SJSA1 (cell line): ENCODE measurements at regions not wholly inside any gene's neighbourhood (a gene's known extent, or its start where the extent isn't known, plus 50 kb on each side); places are given as distances from the start of the nearest gene placed in this dataset.

Experiments used
- DNase-seq, 2 experiments: peaks; one replicate each; pipeline ENCODE4 v3.0.0-alpha.2; 2015 to 2020; ENCODE audit warnings: low spot score in 2 of 2, low read depth in 1 of 2
- H3K27ac ChIP-seq: fragments of 250-450 bp; sonication (Bioruptor Pico); 2 replicates; pipeline ENCODE4 v1.5.1; 2020; ENCODE audit warnings: mild to moderate bottlenecking, moderate library complexity
- H3K27me3 ChIP-seq: fragments of 250-450 bp; sonication (Bioruptor Pico); replicated peaks from 2 replicates; pipeline ENCODE4 v1.5.1; 2020; ENCODE audit warnings: mild to moderate bottlenecking, moderate library complexity
- H3K36me3 ChIP-seq: fragments of 250-450 bp; sonication (Bioruptor Pico); 2 replicates; pipeline ENCODE4 v1.5.1; 2020; ENCODE audit warnings: mild to moderate bottlenecking
- H3K4me1 ChIP-seq: fragments of 250-450 bp; sonication (Bioruptor Pico); replicated peaks from 2 replicates; pipeline ENCODE4 v1.6.1; 2021; ENCODE audit warnings: mild to moderate bottlenecking
- H3K4me3 ChIP-seq: fragments of 250-450 bp; sonication (Bioruptor Pico); 2 replicates; pipeline ENCODE4 v1.5.1; 2020; ENCODE audit warnings: mild to moderate bottlenecking
- H3K9me3 ChIP-seq: fragments of 250-450 bp; sonication (Bioruptor Pico); replicated peaks from 2 replicates; pipeline ENCODE4 v1.5.1; 2020; ENCODE audit warnings: mild to moderate bottlenecking

DNA sequence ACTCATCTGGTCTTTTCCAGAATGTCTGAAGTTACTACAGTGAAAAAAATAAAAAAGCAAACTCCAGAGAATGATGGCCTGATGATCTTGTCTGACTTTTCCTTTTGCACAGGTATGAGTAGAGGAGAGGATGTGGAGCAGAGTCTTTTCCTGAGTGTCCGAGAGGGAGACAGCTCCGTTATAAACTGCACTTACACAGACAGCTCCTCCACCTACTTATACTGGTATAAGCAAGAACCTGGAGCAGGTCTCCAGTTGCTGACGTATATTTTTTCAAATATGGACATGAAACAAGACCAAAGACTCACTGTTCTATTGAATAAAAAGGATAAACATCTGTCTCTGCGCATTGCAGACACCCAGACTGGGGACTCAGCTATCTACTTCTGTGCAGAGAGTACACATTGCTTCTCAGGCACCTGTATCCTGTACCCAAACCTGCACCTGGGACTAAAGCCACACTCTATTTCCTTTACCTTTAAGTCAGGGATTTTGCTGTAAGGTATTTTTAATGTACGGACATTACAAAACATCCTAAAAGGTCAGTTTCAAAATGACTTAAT lies 75.8 kb upstream of the OR4E1 start:
- no peak overlapping the region for H3K4me3 ChIP-seq
- no peak overlapping the region for H3K27ac ChIP-seq
- H3K4me1 ChIP-seq: no peaks in the 10 kb centered on the region
- no peak for DNase-seq
- peaks cover 3% of the 10 kb centered on the region; the same call in 1 of the 2 replicates for H3K27me3 ChIP-seq
- H3K36me3 ChIP-seq: no peaks in the 10 kb centered on the region
- no peaks in the 10 kb centered on the region for H3K9me3 ChIP-seq

GRCh38 chr14:21748869-21749303 lies 75.3 kb upstream of the OR4E1 start:
- Histone ChIP-seq H3K27me3 (peaks cover 7% of the 10 kb centered on the region), H3K27ac (no peak overlapping the region), H3K9me3 (no peaks in the 10 kb centered on the region), H3K4me1 (no peaks in the 10 kb centered on the region), H3K36me3 (no peaks in the 10 kb centered on the region), H3K4me3 (no peak overlapping the region)
- DNase-seq: peak in 1 of 2 experiments; percentile 10

DNA sequence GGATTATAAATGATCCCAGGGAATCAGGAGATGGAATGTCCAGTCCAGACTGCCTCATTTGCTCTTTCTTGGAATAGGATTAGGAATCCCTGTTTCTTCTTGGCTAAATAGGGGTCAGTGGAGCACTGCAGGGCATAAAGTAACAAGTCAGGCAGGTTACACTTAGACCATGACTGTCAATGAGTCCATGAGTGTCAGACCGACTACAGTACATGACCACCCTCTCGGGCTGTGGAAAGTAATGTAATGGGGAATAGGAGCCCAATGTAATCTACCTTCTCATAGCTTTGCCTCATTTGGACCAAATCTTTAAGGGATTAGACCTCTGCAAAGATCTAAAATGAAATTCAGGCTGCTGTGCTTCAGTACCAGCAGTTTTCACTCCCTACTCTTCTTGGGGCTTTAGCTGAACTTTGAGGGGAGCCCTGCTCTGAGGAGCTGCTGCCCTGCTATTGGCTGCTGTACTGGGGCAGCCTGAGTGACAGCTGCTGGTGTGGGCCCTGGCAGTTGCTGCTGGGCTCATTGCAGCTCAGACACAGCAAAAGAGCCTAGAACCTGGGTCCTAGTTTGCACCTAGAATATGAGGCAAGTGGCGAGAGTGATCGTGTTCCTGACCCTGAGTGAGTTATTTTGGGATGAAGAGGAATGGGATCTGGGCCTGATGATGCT lies 62.2 kb upstream of the OR4E1 start:
- DNase-seq: no peak
- peaks cover 14% of the 10 kb centered on the region for H3K27me3 ChIP-seq
- H3K4me3 ChIP-seq: no peak overlapping the region
- H3K36me3 ChIP-seq: no peaks in the 10 kb centered on the region
- H3K9me3 ChIP-seq: no peaks in the 10 kb centered on the region
- no peak overlapping the region for H3K27ac ChIP-seq
- no peaks in the 10 kb centered on the region for H3K4me1 ChIP-seq

DNA sequence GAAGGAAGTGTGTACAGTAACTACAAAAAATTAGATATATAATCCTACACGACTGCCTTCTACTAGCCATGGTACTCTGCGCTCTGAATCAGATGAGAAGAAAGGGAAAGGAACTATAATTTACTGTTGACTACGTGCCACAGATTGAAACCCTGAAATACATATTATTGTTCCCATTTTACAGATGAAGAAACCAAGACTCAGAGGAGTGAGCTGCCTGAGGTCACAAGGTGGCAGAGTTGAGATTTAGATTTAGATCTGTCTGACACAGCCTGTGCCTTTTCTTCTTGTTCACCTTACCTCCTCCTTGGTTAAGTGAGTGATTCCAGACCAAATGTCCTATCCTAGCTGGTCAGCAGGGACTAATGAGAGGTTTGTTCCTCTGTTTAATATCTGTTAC lies 61.6 kb upstream of the OR4E1 start:
- no peak for DNase-seq
- no peaks in the 10 kb centered on the region for H3K36me3 ChIP-seq
- H3K4me1 ChIP-seq: no peaks in the 10 kb centered on the region
- H3K9me3 ChIP-seq: no peaks in the 10 kb centered on the region
- no peak overlapping the region for H3K27ac ChIP-seq
- peaks cover 14% of the 10 kb centered on the region for H3K27me3 ChIP-seq
- no peak overlapping the region for H3K4me3 ChIP-seq

GRCh38 chr14:21734457-21735074 lies 60.9 kb upstream of the OR4E1 start:
- Histone ChIP-seq H3K27ac (no peak overlapping the region), H3K36me3 (no peaks in the 10 kb centered on the region), H3K4me1 (no peaks in the 10 kb centered on the region), H3K4me3 (no peak overlapping the region), H3K9me3 (no peaks in the 10 kb centered on the region), H3K27me3 (peaks cover 14% of the 10 kb centered on the region)
- DNase-seq: peak in 1 of 2 experiments; percentile 16

GRCh38 chr14:21729703-21730233 lies 56.1 kb upstream of the OR4E1 start:
- H3K27ac ChIP-seq: no peak overlapping the region
- no peak overlapping the region for H3K4me3 ChIP-seq
- DNase-seq: no peak
- H3K27me3 ChIP-seq: peaks cover 14% of the 10 kb centered on the region; the same call in 1 of the 2 replicates
- H3K9me3 ChIP-seq: no peaks in the 10 kb centered on the region
- H3K4me1 ChIP-seq: no peaks in the 10 kb centered on the region
- no peaks in the 10 kb centered on the region for H3K36me3 ChIP-seq

DNA sequence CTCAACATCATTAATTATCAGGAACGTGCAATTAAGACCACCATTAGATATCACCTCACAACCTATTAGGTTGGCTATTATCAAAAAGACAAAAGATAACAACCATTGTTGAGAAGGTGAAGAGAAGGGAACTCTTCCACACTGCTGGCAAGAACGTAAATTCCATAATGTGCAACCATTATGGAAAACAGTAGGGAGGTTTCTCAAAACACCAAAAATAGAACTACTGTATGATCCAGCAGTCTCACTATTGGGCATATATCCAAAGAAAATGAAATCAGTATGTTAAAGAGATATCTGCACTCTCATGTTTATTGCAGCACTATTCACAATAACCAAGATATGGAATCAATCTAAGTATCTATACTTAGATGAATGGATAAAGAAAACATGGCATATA lies 51.6 kb upstream of the OR4E1 start:
- Histone ChIP-seq H3K4me3 (no peak overlapping the region), H3K27me3 (peaks cover 25% of the 10 kb centered on the region), H3K4me1 (no peaks in the 10 kb centered on the region), H3K36me3 (no peaks in the 10 kb centered on the region), H3K27ac (no peak overlapping the region), H3K9me3 (no peaks in the 10 kb centered on the region)
- DNase-seq: no peak

GRCh38 chr14:21724090-21724973 lies 50.7 kb upstream of the OR4E1 start:
- Histone ChIP-seq H3K36me3 (no peaks in the 10 kb centered on the region), H3K27ac (no peak overlapping the region), H3K9me3 (no peaks in the 10 kb centered on the region), H3K4me1 (no peaks in the 10 kb centered on the region), H3K4me3 (no peak overlapping the region), H3K27me3 (peaks cover 25% of the 10 kb centered on the region)
- DNase-seq: no peak

DNA sequence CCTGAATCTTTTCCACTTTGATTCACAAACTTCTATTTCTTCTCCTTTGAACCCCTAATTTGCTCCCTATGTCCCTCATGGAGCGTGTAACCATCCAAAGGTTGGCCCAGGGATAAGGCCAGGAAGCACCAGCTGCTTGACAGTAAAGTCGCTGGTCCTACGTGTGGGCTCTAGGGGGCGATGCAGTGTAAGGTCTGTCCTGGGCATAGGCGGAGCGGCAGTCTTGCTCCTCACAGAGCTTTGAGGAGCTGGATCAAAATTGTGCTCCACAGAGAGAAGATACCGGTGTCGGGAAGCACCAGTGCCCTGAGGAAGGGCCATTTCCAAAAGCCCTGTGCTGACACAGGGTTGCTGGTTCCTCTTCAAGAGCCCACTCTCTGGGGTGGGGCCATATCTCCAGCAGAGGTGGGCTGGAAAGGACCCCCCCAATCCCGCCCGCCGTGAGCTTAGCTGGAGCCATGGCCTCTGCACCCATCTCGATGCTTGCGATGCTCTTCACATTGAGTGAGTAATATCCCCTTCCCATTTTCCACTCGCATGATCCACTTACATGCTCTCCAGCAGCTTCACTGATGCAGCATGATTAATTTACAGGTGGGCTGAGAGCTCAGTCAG lies 49.9 kb upstream of the OR4E1 start:
- no peak for DNase-seq
- Histone ChIP-seq H3K4me1 (no peaks in the 10 kb centered on the region), H3K9me3 (no peaks in the 10 kb centered on the region), H3K27ac (no peak overlapping the region), H3K36me3 (no peaks in the 10 kb centered on the region), H3K4me3 (no peak overlapping the region), H3K27me3 (peaks cover 29% of the 10 kb centered on the region)
